ENCODE measurements at regions not wholly inside any gene's neighbourhood (a gene's known extent, or its start where the extent isn't known, plus 50 kb on each side); places are given as distances from the start of the nearest gene placed in this dataset.
"Not testable (repeated sequence)": the region's sequence is repeated elsewhere in the genome, so short reads cannot be mapped to it uniquely, and the experiment has no call there.

DNA sequence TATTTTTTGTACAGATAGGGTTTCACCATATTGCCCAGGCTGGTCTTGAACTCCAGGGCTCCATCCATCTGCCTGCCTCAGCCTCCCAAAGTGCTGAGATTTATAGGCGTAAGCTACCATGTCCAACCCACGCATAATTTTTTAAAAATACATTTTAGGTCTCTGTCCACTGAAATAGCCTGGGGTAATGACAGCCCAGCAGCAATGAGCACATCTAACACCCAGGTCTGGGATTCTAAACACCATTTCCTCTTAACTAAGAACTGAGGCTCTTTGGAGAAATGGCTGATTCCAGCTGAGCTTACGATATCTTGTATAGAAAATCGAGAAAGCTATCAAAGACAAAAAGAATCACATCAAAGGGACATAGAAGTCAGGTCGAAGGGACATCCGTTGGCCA is 245.3 kb downstream of the PARN start:
- DNase-seq (ENCODE audit: extremely low read depth in 1 of 11, low read depth in 9 of 11, low spot score in 4 of 11) = no peak

DNA sequence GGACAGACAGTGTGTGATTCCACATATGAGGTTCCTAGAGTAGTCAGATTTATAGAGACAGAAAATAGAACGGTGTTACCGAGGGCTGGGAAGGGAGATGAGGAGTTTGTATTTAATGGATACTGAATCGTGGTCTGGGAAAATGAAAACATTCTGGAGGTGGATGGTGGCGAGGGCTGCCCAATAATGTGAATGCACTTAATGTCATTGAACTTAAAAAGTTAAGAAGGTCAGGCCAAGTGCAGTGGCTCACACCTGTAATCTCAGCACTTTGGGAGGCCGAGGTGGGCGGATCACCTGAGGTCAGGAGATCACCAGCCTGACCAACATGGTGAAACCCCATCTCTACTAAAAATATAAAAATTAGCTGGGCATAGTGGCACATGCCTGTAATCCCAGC is 246.2 kb downstream of the PARN start:
- DNase-seq (ENCODE audit: extremely low read depth in 1 of 11, low read depth in 9 of 11, low spot score in 4 of 11) = not testable (repeated sequence)

- no peak for DNase-seq (ENCODE audit: extremely low read depth in 1 of 11, low read depth in 9 of 11, low spot score in 4 of 11)
Measured at GRCh38 chr16:14378689-14379467, 251.2 kb downstream of the PARN start.

- no peak for DNase-seq (ENCODE audit: extremely low read depth in 1 of 11, low read depth in 9 of 11, low spot score in 4 of 11)
Measured at GRCh38 chr16:14378131-14378551, 251.9 kb downstream of the PARN start.

DNA sequence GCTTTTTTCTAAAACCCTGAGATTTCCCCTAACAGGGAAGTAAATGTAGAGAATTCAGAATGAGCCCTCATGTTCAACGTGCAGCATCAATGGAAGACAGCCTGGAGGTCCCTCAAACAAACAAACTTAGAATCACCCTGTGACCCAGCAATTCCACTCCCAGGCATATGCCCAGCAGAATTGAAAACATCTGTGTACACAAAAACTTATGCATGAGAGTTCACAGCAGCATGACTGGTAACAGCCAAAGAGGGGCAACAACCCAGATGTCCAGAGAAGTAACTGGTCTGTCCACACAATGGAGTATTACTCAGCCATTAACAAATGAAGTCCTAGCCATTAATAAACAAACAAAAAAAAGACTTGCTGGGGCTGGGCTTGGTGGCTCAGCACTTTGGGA is 252.7 kb downstream of the PARN start:
- DNase-seq (ENCODE audit: extremely low read depth in 1 of 11, low read depth in 9 of 11, low spot score in 4 of 11) = no peak

- no peak for DNase-seq (ENCODE audit: extremely low read depth in 1 of 11, low read depth in 9 of 11, low spot score in 4 of 11)
Measured at GRCh38 chr16:14375132-14375491, 254.9 kb downstream of the PARN start.

DNA sequence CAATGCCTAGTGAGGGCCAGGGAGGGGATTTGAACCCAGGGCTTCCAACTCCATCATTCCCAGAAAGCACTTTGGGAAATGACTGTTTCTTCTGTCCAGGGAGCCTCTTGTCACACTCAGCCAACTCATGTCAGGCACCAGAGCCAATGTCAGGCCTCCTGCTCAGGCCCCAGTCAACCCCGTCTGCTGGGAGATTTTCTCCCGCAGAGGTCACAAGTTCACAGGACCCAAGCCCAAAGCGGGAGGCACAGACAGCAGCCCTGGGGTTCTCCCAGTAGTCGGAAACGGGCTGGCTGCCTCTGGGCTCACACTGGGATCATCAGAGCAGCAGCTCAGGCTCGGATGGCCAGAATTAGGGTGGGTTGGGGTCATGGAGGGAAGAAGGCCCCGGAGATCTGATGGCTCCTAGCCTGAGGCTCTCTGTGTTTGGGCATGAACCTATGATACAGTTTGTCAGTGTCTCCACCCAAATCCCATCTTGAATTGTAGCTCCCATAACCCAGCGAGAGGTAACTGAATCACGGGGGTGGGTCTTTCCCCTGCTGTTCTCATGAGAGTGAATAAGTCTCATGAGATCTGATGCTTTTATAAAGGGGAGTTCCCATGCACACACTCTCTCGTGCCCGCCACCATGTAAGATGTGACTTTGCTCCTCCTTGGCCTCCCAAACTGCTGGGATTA is 255.5 kb downstream of the PARN start:
- DNase-seq (ENCODE audit: extremely low read depth in 1 of 11, low read depth in 9 of 11, low spot score in 4 of 11) = no peak

- no peak for DNase-seq (ENCODE audit: extremely low read depth in 1 of 11, low read depth in 9 of 11, low spot score in 4 of 11)
Measured at GRCh38 chr16:14373896-14374295, 256.2 kb downstream of the PARN start.

- DNase-seq (ENCODE audit: extremely low read depth in 1 of 11, low read depth in 9 of 11, low spot score in 4 of 11) = no peak
Measured at GRCh38 chr16:14373406-14373805, 256.7 kb downstream of the PARN start.

- no peak for DNase-seq (ENCODE audit: extremely low read depth in 1 of 11, low read depth in 9 of 11, low spot score in 4 of 11)
Measured at GRCh38 chr16:14372471-14372870, 257.6 kb downstream of the PARN start.

DNA sequence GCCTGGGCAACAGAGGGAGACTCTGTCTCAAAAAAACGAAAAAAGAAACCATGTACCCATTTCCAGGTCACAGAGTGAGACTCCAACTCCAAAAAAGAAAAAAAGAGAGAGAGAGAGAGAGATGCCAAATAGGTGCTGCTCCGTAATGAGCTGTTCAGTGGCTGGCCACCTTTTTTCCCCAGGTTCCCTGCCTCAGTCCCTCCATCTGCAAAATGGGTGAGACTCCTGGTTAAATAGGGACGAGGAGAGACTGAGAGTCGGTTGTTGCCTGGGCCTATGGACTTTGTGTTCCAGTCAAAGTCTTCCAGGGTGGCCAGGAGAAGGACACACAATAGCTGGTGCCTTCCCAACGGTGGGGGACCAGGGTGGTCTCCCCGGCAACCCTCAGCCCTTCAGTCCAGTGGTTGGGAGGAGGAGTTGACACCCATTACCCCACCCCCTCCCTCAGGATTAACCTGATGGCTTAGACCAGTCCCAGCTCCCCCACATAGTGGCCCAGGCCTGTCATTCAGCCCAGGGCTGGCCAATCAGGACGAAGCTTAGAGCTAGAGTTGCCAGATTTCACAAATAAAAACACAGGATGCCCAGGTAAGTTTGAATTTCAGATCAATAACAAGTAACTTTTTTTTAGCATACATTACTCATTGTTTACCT is 258.2 kb downstream of the PARN start:
- no peak for DNase-seq (ENCODE audit: extremely low read depth in 1 of 11, low read depth in 9 of 11, low spot score in 4 of 11)

DNA sequence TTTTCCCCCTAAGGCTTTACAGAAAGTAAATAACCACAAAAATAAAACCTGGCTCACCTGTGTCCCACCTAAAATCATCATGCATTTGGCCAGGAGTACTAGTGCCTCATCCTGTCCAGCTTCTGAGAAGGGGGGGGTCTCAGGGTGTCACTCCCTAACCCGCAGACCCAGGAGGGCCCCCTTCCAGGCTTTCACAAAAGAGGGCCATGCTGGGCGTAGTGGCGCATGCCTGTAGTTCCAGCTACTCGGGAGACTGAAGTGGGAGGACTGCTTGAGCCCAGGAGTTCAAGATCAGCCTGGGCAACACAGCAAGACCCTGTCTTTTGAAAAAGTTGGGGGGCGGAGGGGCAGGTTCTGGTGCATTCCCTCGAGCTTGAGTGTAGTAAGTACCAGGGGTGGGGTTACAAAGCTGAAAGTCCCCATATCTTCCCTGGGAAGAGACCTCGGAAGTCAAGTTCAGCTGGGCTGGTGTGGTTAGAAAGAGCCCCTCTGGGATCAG is 259.3 kb downstream of the PARN start:
- DNase-seq (ENCODE audit: extremely low read depth in 1 of 11, low read depth in 9 of 11, low spot score in 4 of 11) = no peak

DNA sequence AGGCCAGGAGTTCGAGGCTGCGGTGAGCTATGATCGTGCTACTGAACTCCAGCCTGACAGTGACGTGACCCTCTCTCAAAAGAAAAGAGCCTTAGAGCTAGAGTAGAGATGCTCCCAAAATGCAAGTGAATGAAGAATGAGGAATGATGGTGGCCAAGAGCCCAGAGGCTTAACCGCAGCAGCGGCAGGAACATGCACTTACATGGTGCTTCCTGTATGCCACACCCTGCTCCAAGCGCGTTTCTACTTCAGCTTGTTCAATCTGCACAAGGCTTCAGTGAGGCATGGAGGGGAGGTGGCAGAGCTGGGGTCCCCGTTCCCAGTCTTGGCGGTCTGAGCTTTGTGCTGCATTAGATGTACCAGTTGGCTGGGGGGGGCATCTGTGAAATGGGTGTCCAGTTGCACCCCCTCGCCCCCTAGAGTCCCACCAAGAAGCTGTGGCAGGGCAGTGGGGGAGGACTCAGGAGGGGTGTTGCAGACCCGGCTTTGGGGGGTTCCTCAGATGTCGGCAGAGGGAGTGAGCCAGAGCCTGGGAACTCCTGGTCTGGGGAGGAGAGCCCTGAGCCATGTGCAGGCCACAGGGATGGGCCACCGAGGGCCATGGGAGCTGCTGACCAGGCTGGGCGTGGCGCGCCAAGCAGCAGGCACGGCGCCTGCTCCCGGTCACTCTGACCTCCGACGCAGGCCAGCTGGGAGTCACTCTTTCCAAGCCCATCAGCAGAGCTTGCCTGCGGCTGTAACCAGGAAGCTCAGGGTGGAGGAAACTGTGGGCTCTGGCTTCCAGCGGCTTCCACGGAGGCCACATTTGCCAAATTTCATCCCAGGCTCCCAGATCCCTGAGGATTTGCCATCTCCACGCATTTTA is 260.1 kb downstream of the PARN start:
- no peak for DNase-seq (ENCODE audit: extremely low read depth in 1 of 11, low read depth in 9 of 11, low spot score in 4 of 11)

GRCh38 chr16:14368399-14368798 is 261.7 kb downstream of the PARN start:
- no peak for DNase-seq (ENCODE audit: extremely low read depth in 1 of 11, low read depth in 9 of 11, low spot score in 4 of 11)

DNA sequence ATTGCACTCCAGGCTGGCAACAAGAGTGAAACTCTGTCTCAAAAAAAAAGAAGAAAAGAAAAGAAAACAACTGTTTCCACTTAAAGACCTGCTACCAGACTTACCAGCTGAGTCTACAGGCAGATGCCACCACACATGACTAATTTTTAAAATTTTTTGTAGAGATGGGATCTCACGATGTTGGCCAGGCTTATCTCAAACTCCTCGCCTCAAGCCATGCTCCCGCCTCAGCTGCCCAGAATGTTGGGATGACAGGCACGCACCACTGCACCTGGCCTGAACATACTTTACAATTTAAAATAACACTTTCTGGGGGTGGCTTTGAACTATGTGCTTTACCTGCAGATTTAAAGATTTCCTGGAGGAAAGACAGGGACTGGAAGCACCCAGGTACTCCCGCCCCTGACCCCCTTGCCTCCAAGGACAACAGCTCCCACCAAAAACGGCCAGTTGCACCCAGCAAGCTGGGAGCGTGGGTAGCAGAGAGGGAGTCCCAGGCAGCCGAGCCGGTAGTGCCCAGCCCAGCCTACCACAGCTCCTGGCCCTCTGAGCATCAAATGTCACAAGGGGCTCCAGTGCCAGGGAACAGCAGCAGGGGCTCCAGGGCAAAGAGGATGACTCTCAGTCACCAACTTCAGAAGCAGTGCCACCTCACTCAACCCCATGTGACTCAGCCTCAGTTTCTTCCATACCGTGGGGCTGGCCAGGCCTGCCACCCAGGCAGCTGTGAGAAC is 262.9 kb downstream of the PARN start:
- no peak for DNase-seq (ENCODE audit: extremely low read depth in 1 of 11, low read depth in 9 of 11, low spot score in 4 of 11)

DNA sequence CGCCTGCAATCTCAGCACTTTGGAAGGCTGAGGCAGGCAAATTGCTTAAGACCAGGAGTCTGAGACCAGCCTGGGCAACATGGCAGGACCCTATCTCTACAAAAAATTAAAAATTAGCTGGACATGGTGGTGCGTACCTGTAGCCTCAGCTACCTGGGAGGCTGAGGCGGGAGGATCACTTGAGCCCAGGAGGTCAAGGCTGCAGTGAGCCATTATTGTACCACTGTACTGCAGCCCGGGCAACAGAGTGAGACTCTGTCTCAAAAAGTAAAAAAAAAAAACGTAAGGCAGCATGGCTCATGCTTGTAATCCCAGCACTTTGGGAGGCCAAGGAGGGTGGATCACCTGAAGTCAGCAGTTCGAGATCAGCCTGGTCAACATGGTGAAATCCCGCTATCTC is 263.6 kb downstream of the PARN start:
- DNase-seq (ENCODE audit: extremely low read depth in 1 of 11, low read depth in 9 of 11, low spot score in 4 of 11) = no peak

DNA sequence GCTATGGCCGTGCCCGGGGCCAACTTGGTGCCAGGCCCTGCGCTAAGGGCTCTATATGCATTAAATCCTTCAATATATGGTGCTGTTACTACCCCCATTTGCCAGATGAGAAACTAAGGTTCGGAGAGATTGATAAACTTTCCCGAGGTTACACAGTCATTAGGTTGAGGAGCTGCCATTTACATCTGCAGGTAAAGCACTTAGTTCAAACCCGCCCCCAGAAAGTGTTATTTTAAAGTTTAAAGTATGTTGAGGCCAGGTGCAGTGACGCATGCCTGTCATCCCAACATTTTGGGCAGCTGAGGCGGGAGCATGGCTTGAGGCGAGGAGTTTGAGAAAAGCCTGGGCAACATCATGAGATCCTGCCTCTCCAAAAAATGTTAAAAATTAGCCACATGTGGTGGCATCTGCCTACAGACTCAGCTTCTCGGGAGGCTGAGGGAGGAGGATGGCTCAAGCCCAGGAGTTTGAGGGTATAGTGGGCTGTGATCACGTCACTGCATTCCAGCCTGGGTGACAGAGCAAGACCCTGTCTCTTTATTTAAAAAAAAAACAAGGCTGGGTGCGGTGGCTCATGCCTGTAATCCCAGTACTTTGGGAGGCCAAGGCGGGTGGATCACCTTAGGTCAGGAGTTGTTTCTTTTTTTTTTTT is 264.7 kb downstream of the PARN start:
- no peak for DNase-seq (ENCODE audit: extremely low read depth in 1 of 11, low read depth in 9 of 11, low spot score in 4 of 11)

Data from renal cortex interstitium (tissue), 11 donors.